ENCODE measurements at regions not wholly inside any gene's neighbourhood (a gene's known extent, or its start where the extent isn't known, plus 50 kb on each side); places are given as distances from the start of the nearest gene placed in this dataset.
"Not testable (repeated sequence)": the region's sequence is repeated elsewhere in the genome, so short reads cannot be mapped to it uniquely, and the experiment has no call there.

DNA sequence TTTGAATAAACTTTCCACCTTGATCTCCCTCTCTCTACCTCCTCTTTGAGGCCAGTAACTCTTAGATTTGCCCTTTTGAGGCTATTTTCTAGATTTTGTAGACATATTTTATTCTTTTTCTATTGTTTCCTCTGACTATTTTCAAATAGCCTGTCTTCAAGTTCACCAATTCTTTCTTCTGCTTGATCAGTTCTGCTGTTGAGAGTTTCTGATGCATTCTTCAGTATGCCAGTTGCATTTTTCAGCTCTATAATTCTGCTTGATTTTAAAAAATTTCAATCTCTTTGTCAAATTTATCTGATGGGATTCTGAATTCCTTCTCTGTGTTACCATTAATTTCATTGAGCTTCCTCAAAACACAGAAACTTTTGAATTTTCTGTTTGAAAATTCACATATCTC lies 257.5 kb downstream of the HAPSTR1 start:
- no peak for DNase-seq

DNA sequence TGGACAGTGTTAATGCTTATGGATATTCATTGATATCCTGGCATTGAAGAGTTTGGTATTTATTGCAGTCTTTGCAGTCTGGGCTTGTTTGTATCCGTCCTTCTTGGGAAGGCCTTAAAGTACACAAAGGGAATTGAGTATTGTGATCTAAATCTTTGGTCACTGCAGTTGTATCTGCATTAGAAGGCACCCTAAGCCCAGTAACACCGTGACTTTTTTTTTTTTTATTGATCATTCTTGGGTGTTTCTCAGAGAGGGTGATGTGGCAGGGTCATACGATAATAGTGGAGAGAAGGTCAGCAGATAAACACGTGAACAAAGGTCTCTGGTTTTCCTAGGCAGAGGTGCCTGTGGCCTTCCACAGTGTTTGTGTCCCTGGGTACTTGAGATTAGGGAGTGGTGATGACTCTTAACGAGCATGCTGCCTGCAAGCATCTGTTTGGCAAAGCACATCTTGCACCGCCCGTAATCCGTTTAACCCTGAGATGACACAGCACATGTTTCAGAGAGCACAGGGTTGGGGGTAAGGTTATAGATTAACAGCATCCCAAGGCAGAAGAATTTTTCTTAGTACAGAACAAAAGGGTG lies 258.0 kb downstream of the HAPSTR1 start:
- not testable (repeated sequence) for DNase-seq

DNA sequence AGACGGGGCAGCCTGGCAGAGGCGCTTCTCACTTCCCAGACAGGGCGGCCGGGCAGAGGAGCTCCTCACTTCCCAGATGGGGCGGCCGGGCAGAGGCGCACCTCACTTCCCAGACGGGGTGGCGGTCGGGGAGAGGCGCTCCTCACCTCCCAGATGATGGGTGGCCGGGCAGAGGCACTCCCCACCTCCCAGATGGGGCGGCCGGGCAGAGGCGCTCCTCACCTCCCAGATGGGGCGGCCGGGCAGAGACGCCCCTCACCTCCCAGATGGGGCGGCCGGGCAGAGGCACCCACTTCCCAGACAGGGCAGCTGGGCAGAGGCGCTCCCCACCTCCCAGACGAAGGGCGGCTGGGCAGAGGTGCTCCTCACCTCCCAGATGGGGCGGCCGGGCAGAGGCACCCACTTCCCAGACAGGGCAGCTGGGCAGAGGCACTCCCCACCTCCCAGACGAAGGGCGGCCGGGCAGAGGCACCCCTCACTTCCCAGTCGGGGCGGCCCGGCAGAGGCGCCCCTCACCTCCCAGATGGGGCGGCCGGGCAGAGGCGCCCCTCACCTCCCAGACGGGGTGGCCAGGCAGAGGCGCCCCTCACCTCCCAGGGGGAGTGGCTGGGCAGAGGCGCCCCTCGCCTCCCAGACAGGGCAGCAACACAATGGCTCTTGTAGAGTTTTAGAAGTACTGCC lies 258.8 kb downstream of the HAPSTR1 start:
- DNase-seq = not testable (repeated sequence)

DNA sequence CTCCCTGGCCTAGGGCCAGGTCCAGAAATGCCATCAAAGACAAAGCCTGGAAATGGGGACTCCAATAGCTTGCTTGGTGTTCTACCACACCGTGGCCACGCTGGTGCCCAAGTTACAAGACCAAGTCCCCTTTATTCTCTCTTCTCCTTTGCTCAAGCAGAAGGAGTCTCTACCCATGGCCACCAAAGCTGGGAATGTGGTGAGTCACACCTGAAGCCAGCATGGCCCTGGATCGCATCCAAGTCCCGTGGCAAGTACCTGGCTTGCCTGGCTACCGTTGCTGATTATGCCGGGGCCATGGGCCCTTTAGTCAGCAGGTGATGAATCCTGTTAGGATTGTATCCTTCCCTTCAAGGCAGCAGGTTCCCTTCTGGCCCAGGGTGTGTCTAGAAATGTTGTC lies 260.0 kb downstream of the HAPSTR1 start:
- DNase-seq = no peak

DNA sequence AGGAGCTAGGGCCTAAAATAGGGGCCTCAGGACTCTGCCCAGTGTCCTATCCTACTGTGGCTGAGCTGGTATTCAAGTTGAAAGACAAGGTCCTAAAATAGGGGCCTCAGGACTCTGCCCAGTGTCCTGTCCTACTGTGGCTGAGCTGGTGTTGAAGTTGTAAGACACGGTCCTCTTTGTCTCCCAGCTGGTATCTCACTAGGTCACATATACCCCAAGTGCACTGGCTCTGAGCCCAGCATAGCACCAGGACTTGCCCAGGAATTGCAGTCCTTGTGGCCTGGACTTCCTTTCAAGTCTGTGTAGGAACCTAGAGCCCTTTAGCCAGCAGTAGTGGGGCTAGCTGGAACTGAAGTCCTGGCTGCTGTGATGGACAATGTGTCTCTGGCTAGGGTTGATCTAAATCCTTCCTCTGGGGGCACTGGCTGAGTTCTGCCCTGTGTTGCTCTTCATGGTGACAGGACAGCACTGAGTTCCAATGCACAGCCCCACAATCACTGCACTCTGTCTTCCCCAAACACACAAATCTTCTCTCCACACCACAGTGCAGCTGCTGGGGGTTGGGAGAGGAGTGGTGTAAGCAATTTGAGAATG lies 260.5 kb downstream of the HAPSTR1 start:
- no peak for DNase-seq

DNA sequence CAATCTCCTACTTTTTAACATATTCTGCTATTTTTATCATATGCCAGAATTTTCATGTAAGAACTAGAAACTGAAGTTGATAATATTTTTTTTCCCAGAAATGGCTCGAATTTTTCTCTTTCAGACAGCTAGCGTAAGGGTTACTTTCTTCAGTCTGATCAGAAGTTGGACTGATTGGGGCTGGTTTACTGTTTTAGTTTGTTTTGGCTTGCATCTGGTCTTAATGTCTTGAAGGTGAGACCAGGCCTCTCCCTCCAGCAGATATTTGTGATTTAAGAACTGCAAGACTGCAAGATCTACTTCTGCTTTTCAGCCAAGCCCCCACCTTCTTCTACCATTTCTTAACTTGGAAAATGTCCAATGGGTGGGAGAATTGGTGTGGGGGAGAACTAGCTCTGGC lies 266.4 kb downstream of the HAPSTR1 start:
- no peak for DNase-seq

DNA sequence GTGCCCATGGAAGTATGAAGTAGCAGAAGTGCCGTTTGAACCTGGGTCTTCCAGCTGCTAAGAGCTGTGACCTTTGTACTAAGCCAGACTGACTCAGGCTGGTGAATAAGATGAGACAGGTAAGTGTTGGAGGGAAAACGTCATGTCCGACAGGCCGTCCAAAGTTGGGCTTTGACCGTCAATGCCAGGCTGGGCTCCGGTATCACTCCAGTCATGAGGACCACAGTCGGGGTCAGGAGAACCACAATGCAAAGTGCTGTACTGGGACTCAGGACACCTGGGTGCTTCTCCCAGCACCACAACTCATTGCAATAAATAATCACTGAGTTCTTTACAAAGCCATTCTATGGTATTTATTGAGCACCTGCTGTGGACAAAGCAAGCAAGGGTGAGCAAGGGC lies 268.6 kb downstream of the HAPSTR1 start:
- no peak for DNase-seq

DNA sequence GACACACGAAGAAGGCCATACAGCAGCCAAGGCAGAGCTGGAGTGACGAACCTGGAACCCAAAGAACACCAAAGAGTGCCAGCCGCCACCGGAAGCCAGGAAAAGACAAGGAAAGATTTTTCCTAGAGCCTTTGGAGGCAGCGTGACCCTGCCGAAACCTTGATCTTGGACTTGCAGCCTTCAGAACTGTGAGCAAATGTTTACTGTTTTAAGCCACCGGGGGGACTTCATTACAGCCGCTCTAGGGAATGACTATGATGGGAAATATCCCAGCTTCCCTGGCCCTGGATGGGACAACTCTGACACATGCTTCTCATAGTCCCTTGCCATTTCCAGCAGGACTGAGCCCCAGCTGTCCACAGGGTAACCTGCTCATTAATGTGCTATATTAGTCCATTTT lies 270.6 kb downstream of the HAPSTR1 start:
- no peak for DNase-seq

DNA sequence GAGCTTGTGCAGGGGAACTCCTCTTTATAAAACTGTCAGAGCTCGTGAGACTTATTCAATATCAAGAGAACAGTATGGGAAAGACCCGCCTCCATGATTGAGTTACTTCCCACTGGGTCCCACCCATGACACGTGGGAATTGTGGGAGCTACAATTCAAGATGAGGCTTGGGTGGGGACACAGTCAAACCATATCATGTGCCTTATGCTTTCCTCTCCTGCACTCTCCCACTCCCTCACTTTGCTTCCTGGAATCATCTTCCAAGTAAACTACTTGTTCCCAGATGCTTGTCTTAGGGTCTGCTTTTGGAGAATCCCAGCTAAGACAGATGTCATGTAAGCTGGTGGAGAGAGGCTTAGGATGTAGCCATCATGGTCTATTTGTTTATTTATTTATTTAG lies 271.2 kb downstream of the HAPSTR1 start:
- no peak for DNase-seq

DNA sequence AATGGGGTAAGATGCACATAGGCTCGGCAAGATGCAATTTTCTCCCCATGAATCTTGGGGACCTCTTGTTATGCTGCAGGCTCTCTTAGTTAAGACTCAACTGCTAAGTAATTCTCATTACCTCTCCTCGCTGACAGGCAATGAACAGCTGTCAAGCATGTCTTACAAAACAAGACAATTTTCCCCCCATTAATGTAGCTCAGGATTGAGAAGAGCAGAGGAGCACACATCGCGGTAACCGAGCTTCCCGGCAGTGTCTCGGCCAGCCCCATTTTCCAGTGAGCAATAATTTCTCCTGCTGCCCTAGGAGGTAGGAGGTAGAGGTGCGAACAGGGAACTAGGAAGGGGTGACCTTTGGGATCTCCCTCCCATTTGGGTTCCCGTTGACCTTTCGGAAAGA lies 272.1 kb downstream of the HAPSTR1 start:
- no peak for DNase-seq

DNA sequence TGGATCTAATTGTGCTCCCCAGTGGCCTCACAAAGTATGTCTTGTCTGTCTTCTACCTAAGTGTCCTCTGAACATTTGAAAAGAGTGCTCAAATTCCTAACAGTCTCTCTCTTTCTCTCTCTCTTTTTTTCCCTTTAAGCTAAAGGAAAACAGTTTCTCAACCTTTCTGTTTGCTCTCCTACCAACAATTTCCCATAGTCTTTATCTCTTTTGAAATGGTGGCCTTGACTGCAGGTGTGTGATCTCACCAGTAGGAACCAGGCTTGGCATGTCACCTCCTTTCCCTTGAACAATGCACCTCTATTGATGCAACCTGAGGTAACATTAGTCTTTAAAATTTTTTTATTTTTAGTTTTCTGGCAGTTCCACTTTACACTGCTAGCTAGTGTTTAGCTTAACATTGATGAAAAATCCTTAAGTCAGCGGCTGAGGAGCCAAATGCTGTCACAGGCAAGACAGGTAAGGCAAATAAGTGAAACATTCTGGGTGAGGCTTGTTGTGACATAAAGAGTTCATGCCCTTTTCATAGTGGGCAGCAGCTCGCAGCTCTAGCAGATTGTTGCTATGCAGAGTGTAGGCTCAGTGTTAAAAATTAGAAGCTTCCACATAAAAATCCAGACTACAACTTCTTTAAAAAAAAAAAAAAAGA lies 273.4 kb downstream of the HAPSTR1 start:
- no peak for DNase-seq

DNA sequence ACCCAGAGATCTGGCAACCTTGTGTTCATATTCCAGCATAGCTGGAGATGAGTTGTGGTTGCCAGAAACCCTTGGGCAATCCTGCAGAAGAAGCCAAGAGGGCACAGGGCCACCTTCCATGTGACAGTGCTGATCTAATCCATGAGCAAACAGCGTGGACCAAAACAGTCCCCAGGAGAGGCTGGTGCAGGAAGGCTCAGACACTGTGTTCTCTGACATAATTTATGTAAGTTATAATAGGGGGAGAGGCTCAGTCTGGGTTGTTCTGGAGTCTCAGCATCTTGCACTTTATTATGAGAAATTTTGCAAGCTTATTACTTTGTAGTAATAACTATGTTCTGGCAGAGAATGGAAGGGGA lies 273.9 kb downstream of the HAPSTR1 start:
- no peak for DNase-seq

DNA sequence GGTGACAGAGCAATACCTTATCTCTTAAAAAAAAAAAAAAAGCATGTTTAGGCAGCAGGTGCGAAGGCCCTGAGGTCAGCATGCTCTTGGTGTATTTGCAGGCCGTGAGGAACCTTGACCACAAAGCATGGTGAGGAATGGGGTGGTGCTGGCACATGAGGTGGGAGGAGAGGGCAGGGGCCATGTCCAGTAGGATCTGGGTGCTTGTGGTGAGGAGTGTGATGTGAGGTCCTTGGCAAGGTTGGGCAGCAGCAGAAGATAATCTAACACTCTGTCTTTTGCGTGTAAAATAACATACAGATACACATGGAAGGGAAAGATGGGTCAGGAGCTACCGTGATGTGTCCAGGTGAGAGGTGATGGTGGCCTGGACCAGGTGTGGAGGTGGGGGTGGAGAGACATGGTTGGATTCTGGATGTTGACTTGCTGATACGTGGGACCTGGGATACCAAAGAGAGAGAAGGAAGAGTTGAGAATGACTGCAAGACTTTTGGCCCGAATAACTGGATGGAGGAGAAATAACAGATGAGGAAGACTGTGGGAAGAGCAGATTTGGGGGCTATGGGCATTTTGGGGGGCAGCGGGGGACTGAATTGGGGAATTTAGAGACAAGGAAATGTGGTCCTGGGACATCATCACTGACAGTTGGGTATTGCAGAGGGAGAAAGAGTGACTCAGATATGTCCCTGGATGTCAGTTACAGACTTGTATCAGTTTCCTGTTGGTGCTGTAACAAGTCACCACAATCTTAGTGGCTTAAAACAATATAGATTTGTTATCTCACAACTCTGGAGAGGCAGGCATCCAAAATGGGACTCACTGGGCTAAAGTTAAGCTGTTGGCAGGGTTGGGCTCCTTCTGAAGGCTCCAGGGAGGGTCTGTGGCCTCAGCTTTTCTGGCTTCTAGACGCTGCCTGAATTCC lies 274.9 kb downstream of the HAPSTR1 start:
- DNase-seq = no peak

DNA sequence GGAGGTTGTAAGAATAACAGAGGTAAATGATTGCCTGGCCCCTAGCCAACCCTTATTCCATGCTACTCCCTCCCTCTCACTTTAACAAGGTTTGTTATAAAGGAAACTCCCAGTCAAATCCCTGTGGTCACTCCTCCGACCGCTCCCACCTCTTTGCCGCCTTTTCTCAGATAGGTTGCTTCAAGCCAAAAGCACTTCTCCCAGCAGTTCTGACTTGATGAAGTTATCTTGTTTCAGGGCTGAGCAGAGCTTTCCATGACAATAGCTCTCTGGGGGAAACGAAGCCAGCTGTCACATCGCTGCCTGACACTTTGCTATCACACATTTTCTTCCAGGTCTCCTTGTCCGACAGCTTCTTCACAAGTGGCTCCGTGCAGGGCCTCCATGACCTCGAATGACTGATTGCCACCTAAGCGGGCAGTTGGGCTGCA lies 278.6 kb downstream of the HAPSTR1 start:
- DNase-seq = no peak

DNA sequence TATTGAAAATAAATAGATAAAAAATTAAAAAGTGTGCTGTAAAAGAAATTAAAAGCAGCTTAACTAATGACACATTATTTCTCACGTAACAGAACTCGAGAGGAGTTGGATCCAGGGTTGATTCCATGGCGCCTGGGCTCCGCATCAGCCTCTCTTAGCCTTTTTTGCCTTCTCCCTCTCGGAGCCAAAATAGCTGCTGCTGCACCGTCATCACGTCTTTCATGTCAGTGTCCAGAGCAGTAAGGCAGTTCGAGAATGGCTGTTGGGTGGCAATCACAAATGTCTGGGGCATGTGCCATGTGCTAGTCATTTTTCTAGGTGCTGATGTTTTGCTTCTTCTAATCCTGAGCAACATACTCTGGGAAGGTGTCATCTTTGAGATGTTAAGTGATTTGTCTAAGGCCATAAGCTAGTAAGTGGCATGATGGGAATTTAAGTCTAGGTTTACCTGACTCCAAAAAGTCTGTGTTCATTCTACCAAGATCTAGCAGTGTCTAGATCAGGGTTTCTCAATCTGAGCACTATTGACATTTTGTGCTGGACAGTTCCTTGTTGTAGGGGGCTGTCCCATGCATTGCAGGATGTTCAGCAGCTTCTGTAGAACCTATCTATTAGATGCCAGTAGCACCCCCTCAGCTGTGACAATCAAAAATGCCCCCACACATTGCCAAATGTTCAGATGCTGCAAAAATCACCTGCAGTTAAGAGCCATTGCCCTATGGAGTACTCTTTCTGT lies 280.4 kb downstream of the HAPSTR1 start:
- DNase-seq = no peak

DNA sequence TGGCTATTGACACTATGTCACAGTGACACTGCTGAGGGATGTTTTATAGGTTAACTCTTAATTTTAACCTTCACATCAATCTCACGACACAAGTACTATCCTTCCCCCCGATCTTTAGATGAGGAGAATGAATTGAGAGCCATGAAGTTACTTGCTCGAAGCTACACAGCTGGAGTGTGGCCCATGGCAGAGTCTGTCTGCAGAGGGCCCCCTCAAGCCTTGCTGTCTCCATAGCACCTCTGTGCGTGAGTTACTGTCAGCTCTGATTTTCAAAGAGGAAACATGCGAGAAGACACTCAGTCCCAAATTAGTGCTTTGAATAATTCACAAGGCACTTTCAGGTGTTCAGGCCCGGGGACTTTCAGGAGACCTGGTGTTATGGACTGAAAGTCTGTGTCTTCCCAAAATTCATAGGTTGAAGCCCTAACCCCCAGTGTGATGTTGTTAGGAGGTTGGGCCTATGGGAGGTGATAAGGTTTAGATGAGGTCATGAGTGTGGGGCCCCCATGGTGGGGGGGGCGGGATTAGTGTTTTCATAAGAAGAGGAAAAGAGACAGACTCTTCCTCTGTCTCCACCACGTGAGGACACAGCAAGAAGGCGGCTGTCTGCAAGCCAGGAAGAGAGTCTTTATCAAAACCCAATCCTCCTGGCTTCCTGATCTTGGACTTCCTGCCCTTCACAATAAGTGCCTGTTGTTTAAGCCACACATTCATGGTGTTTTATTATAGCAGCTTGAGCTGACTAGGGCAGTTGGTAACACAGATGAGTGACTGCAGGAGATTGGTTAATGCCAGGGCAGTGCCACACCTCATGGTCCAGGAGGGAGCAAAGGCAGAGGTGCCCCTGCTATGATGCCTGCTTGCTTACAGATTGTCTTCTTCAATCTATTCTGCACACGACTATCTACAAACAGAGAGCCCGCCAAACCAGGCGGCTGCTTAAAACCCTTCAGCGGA lies 281.8 kb downstream of the HAPSTR1 start:
- no peak for DNase-seq

DNA sequence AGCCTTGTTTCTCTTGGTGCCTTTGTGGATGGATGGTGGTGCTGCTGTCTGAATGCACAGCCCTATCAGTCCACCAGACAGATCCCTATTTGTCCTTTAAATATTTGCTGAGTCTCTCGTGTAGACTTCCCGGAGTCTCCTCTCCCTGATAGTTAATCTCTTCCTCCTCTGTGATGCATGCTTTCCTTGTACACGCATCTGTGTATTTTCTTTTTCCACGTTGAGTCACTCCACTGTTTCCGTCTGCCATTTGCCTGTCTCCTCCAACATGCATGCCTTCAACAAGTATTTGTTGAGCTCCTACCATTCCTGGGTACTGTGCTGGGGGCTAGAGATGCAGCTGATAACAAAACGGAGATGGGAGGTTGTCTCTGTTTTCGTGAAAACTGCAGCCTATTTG lies 282.6 kb downstream of the HAPSTR1 start:
- DNase-seq = no peak

DNA sequence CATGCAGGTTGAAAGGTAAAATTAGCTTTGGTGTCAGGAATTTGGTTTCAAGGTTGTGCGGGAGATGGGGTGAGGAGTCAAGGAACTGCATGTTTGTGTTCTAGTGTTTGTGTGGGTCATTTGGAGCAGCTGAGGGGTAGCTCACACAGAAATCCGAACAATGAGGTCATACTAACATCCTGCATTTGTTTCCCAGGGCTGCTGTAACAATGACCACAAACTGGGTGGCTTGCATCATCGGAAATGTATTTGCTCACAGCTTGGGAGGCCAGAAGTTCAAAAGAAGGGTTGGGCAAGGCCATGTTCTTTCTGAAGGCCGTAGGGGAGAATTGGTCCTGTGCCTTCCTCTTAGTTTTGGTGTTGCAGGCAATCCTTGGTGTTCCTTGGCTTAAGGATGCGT lies 287.4 kb downstream of the HAPSTR1 start:
- DNase-seq = no peak

DNA sequence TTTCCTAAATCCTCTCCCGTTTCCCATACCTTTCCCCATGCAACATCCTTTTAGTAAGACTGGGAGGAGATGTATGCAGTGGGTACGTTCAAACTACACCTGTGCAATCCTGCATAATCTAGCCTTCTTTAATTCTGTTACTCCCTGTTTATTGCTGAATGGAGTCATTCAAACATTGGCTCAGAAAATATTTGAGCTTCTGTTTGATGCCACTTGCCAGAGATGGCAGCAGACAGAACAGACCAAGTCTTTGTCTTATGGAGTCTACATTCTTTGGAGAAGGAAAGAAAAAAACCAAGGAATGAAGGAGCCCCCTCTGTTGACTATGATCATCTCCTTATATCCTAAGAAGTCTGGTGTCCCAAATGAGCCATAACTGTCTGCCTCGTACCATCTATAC lies 288.8 kb downstream of the HAPSTR1 start:
- DNase-seq = no peak

DNA sequence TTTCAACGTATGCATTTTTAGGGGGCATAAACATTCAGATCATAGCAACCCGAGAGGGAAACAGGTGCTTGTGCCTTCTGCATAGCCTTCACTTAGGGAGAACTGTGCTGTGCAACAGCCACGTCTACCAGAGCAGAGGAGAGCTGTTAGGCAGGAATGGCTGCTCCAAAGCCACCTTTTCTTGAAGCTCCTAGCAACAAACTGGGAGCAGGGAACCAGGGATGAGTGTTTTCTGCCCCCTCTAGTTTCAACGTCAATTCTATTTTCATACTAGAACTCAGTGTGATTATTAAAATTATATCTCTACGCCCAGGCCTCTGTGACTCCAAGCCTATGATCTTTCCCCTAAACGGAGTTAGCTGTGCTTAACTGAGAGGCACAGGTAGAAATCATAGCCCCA lies 290.0 kb downstream of the HAPSTR1 start:
- no peak for DNase-seq

DNA sequence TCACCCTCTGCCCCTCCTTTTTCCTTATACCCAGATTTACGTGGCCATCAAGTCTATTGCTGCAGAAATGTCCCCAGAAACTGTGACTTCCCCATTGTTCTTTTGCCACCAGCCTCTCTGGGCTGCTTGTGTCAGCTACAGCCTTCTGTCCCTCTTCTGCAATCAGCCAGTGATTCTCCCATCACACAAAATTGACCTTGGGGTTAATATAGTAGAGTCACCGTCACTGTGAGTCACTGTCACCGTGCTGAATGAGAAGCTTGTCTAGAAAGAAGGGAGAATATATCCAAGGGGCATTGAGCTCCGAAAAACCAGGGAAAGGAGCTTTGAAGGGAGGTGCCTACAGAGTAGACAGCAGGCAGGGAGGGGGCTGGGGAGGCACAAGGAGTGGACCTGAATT lies 290.5 kb downstream of the HAPSTR1 start:
- no peak for DNase-seq
